GM06990 (cell line): ENCODE measurements at regions not wholly inside any gene's neighbourhood (a gene's known extent, or its start where the extent isn't known, plus 50 kb on each side); places are given as distances from the start of the nearest gene placed in this dataset.

Experiments
- DNase-seq: peaks from one replicate; pipeline ENCODE4 v3.0.0-alpha.2; 2011; ENCODE audit not compliant: insufficient read length; ENCODE audit errors: extremely low read depth
- H3K27me3 ChIP-seq: replicated peaks from 2 replicates; pipeline ENCODE4 v1.6.0; 2011; ENCODE audit warnings: low read length; ENCODE audit not compliant: control insufficient read depth, insufficient read depth
- H3K36me3 ChIP-seq: 2 replicates; pipeline ENCODE4 v1.5.1; 2011; ENCODE audit warnings: low read length; ENCODE audit not compliant: control insufficient read depth, insufficient read depth
- H3K4me3 ChIP-seq: replicated peaks from 2 replicates; pipeline ENCODE4 v1.5.1; 2011; ENCODE audit warnings: low read depth, mild to moderate bottlenecking, control low read depth, low read length
- TF ChIP-seq, protein P1 (sequence below): IDR thresholded peaks from 2 replicates; pipeline ENCODE4 v1.5.1; 2011; ENCODE audit warnings: low read length, control low read depth, mild to moderate bottlenecking, inconsistent platforms; ENCODE audit not compliant: insufficient read depth, poor library complexity, severe bottlenecking

DNA sequence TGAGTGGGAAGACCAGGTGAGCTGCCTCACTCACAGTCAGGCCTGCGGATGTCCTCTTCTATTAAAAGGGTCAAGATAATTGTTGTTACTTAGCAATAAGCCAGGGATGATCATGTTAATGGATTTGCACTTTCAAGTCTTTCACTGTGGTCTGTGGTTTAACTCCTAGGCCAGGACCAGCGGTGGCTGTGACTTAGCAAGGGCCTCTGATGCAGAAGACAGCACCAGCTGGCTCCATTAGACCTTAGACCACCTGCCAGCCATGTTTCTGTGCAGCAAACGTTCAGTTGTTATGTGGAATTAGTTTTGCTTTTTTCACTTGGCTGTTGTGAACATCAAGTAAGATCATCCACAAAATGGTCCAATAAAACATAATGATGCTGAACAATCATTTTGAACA lies 537.3 kb downstream of the TNS3 start:
- TF ChIP-seq, protein P1, sequence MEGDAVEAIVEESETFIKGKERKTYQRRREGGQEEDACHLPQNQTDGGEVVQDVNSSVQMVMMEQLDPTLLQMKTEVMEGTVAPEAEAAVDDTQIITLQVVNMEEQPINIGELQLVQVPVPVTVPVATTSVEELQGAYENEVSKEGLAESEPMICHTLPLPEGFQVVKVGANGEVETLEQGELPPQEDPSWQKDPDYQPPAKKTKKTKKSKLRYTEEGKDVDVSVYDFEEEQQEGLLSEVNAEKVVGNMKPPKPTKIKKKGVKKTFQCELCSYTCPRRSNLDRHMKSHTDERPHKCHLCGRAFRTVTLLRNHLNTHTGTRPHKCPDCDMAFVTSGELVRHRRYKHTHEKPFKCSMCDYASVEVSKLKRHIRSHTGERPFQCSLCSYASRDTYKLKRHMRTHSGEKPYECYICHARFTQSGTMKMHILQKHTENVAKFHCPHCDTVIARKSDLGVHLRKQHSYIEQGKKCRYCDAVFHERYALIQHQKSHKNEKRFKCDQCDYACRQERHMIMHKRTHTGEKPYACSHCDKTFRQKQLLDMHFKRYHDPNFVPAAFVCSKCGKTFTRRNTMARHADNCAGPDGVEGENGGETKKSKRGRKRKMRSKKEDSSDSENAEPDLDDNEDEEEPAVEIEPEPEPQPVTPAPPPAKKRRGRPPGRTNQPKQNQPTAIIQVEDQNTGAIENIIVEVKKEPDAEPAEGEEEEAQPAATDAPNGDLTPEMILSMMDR: no peak
- no peak for DNase-seq
- 0 out of 2 replicates have a peak, but pooled peaks cover 1% of the 10 kb centered on the region for H3K27me3 ChIP-seq
- no peak overlapping the region for H3K4me3 ChIP-seq
- H3K36me3 ChIP-seq: no peaks in the 10 kb centered on the region

DNA sequence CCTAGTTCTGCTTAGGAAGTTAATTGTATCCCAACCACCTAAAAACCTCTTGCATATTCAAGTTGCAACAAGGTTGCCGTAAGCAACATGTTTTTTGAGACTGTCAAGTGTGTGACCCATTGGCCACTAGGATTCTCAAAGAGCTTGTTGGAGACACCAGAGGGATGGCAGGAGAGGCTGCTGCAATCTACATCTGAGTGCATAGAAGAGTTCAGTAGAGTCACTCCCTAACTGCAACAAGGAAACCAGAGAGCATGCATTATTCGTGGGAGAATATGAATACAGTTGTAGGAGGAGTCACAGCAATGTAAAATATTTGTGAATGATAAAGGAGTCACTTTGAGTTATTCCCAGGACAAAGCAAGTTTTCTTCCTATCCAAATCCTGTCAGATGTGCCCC lies 538.6 kb downstream of the TNS3 start:
- Histone ChIP-seq H3K27me3 (no peaks in the 10 kb centered on the region; the same call in 1 of the 2 replicates), H3K4me3 (no peak overlapping the region), H3K36me3 (no peaks in the 10 kb centered on the region)
- TF ChIP-seq, protein P1: no peak
- no peak for DNase-seq

DNA sequence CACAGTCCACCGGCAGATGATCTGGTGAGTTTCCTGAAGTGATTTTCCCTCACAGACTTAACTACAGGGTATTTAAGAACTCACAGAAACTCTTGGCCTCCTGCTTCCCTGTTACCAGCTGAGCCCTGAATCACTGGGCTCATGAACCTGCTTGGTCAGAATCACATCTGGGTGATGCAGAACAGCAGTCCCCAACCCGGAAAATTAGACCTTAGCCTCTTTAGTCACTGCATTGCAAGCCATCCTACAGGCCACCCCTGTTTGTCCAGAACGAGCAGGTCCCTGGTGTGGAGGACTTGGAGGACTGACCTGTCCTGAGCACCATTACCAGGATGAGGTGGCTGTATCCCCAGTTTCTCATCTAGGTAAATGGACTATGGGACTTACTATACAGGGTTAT lies 539.2 kb downstream of the TNS3 start:
- no peak overlapping the region for H3K4me3 ChIP-seq
- TF ChIP-seq, protein P1: no peak
- no peak for DNase-seq
- H3K27me3 ChIP-seq: no peaks in the 10 kb centered on the region; the same call in 1 of the 2 replicates
- H3K36me3 ChIP-seq: no peaks in the 10 kb centered on the region

DNA sequence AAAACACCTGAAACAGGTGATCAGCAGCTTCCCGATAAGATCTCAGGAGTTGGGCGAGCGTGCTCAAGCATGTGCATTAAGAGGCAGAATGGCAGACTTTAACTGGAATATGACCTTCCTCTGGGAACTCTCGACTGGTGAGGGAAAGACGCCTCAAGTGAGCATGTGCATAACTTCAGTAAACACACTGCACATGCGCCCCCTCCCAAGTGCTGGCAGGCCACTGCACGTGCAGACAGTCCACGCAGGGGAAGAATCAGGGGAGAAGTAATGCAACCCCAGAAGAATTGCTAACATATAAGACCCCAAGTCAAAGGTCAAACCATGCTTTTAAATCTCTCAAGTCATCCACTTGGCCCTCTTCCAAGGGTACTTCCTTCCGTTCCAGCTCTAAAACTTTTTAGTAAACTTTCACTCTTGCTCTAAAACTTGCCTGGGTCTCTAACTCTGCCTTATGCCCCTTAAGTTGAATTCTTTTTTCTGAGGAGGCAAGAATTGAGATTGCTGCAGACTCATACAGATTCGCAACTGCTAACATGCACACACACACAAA lies 541.0 kb downstream of the TNS3 start:
- TF ChIP-seq, protein P1: no peak
- Histone ChIP-seq H3K4me3 (no peak overlapping the region), H3K27me3 (no peaks in the 10 kb centered on the region; the same call in 1 of the 2 replicates), H3K36me3 (no peaks in the 10 kb centered on the region)
- DNase-seq: no peak

DNA sequence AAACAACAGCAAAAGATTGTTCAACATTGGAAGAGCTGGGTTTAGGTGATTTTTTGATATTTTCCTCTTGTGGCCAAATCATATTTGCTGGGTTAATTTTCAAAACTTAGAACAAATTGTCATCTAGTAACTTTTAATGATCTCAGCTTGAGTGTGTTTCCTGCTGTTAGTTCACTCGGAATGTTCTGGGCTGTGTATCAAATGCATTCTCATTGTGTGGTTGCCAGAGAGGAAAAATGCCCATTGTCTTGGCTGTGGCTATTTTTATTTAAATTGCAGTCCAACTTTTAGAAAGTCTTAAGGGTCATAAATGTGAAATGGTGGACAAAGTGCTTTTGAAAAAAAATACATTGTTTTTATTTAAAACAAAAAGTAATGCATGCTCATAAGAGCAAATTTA lies 542.0 kb downstream of the TNS3 start:
- no peak overlapping the region for H3K4me3 ChIP-seq
- no peaks in the 10 kb centered on the region for H3K36me3 ChIP-seq
- DNase-seq: no peak
- no peaks in the 10 kb centered on the region; the same call in 1 of the 2 replicates for H3K27me3 ChIP-seq
- TF ChIP-seq, protein P1: no peak
